ENCODE measurements at regions not wholly inside any gene's neighbourhood (a gene's known extent, or its start where the extent isn't known, plus 50 kb on each side); places are given as distances from the start of the nearest gene placed in this dataset.

GRCh38 chr11:27279460-27279859 lies 83.6 kb downstream of the CCDC34 start:
- Histone ChIP-seq H3K79me2 (ENCODE audit: insufficient read depth, low read depth, low read length) (no peaks in the 10 kb centered on the region), H3K4me3 (ENCODE audit: low read depth, low read length, poor library complexity, severe bottlenecking) (no peak overlapping the region), H3K4me2 (ENCODE audit: low read length) (no peak overlapping the region), H3K9me2 (ENCODE audit: insufficient read depth, low read length) (no peaks in the 10 kb centered on the region), H3K9me3 (ENCODE audit: low read length) (no peaks in the 10 kb centered on the region), H2AFZ (ENCODE audit: low read length) (no peak overlapping the region), H3K27ac (ENCODE audit: low read depth, low read length, poor library complexity, severe bottlenecking) (no peak overlapping the region), H3K36me3 (ENCODE audit: insufficient read depth, low read length) (no peaks in the 10 kb centered on the region), H3K4me1 (ENCODE audit: insufficient read depth, low read length, poor library complexity, severe bottlenecking) (no peaks in the 10 kb centered on the region), H4K20me1 (ENCODE audit: insufficient read depth, low read length) (no peaks in the 10 kb centered on the region)
- CTCF ChIA-PET (ENCODE audit: unreplicated experiment) = no interaction called here
- BruUV-seq (replicated peaks) = no TSS peak
- intact Hi-C loops (cut with micrococcal nuclease; ENCODE audit: unreplicated experiment) = no loop called here
- TF ChIP-seq EZH2phosphoT487 (IDR thresholded peaks at IDR 0.05; ENCODE audit: borderline replicate concordance, low read depth, low read length) (no peak), CTCF (conservative IDR thresholded peaks at IDR 0.05; ENCODE audit: low read length) (no peak)
- POLR2A ChIA-PET = interaction anchor here (0.5 to 0.6 kb wide), 2 partner anchors 335 to 652 kb away, joined by 3 to 7 read pairs; no protein-coding TSS in a partner anchor
- DNase-seq (ENCODE audit: low spot score) = no peak

GRCh38 chr11:27277843-27278242 lies 85.2 kb downstream of the CCDC34 start:
- DNase-seq (ENCODE audit: low spot score) = no peak
- BruUV-seq (replicated peaks) = no TSS peak

More at GRCh38 chr11:27277843-27278242, 85.2 kb downstream of the CCDC34 start:
- Histone ChIP-seq H3K9me3 (ENCODE audit: low read length) (no peaks in the 10 kb centered on the region), H3K4me1 (ENCODE audit: insufficient read depth, low read length, poor library complexity, severe bottlenecking) (no peaks in the 10 kb centered on the region), H3K36me3 (ENCODE audit: insufficient read depth, low read length) (no peaks in the 10 kb centered on the region), H4K20me1 (ENCODE audit: insufficient read depth, low read length) (no peaks in the 10 kb centered on the region), H3K27ac (ENCODE audit: low read depth, low read length, poor library complexity, severe bottlenecking) (no peak overlapping the region), H3K4me3 (ENCODE audit: low read depth, low read length, poor library complexity, severe bottlenecking) (no peak overlapping the region), H2AFZ (ENCODE audit: low read length) (no peak overlapping the region), H3K9me2 (ENCODE audit: insufficient read depth, low read length) (no peaks in the 10 kb centered on the region), H3K4me2 (ENCODE audit: low read length) (no peak overlapping the region), H3K79me2 (ENCODE audit: insufficient read depth, low read depth, low read length) (no peaks in the 10 kb centered on the region)
- POLR2A ChIA-PET = interaction anchor here (0.6 kb wide), 1 partner anchor 841 kb away, joined by 4 read pairs; no protein-coding TSS in a partner anchor
- intact Hi-C loops (cut with micrococcal nuclease; ENCODE audit: unreplicated experiment) = no loop called here
- CTCF ChIA-PET (ENCODE audit: unreplicated experiment) = no interaction called here
- TF ChIP-seq EZH2phosphoT487 (IDR thresholded peaks at IDR 0.05; ENCODE audit: borderline replicate concordance, low read depth, low read length) (no peak), CTCF (conservative IDR thresholded peaks at IDR 0.05; ENCODE audit: low read length) (no peak)

Measured in OCI-LY7 (cell line).